HCT116 (cell line): ENCODE measurements at regions not wholly inside any gene's neighbourhood (a gene's known extent, or its start where the extent isn't known, plus 50 kb on each side); places are given as distances from the start of the nearest gene placed in this dataset.

Source experiments
- CEBPB ChIP-seq: IDR thresholded peaks from 2 replicates; pipeline ENCODE4 v1.6.1; 2012; ENCODE audit warnings: low read depth
- SIN3A ChIP-seq: IDR thresholded peaks from 2 replicates; pipeline ENCODE4 v1.6.1; 2012; ENCODE audit warnings: low read depth
- TCF7L2 ChIP-seq: IDR thresholded peaks from 2 replicates; pipeline ENCODE4 v1.7.0; 2011; ENCODE audit warnings: borderline replicate concordance, inconsistent platforms; ENCODE audit not compliant: insufficient read depth, insufficient read length; ENCODE audit errors: extremely low read depth
- ZFX ChIP-seq: fragments of 450-650 bp; IDR thresholded peaks from 2 replicates; pipeline ENCODE4 v1.6.1; 2017

GRCh38 chr10:105494303-105494702 is 853.2 kb downstream of the SORCS3 start:
- TF ChIP-seq TCF7L2 (no peak), CEBPB (no peak), ZFX (no peak), SIN3A (no peak)
